Liver (tissue), 7 donors: ENCODE measurements at regions not wholly inside any gene's neighbourhood (a gene's known extent, or its start where the extent isn't known, plus 50 kb on each side); places are given as distances from the start of the nearest gene placed in this dataset.

Source experiments
- DNase-seq: peaks from one replicate; pipeline ENCODE4 v3.0.0-alpha.2; 2017; ENCODE audit warnings: low spot score
- H3K27ac ChIP-seq, 2 donors: one replicate each; pipeline ENCODE4 v1.7.0; 2013; ENCODE audit warnings: inconsistent platforms in 2 of 2, low read length in 2 of 2, control low read depth in 1 of 2, low read depth in 1 of 2, mild to moderate bottlenecking in 1 of 2
- H3K27me3 ChIP-seq, 4 donors: one replicate each; pipeline versions ENCODE4 v1.6.1 to v1.7.0; 2013; ENCODE audit warnings: low read length in 3 of 4, inconsistent platforms in 1 of 4, mild to moderate bottlenecking in 1 of 4, moderate library complexity in 1 of 4; ENCODE audit not compliant: control insufficient read depth in 4 of 4, insufficient read depth in 4 of 4
- H3K36me3 ChIP-seq, 4 donors: one replicate each; pipeline versions ENCODE4 v1.6.1 to v1.7.0; 2013; ENCODE audit warnings: low read length in 3 of 4, mild to moderate bottlenecking in 3 of 4, low read depth in 1 of 4, moderate library complexity in 1 of 4; ENCODE audit not compliant: control insufficient read depth in 4 of 4, insufficient read depth in 3 of 4
- H3K4me1 ChIP-seq, 4 donors: one replicate each; pipeline versions ENCODE4 v1.6.1 to v1.7.0; 2013; ENCODE audit warnings: low read length in 3 of 4, mild to moderate bottlenecking in 3 of 4, moderate library complexity in 1 of 4; ENCODE audit not compliant: control insufficient read depth in 4 of 4, insufficient read depth in 4 of 4
- H3K4me3 ChIP-seq, 3 donors: one replicate each; pipeline versions ENCODE4 v1.6.1 to v1.7.0; 2013; ENCODE audit warnings: low read length in 3 of 3, control low read depth in 1 of 3, low read depth in 1 of 3, mild to moderate bottlenecking in 1 of 3
- H3K9ac ChIP-seq, 2 donors: one replicate each; pipeline ENCODE4 v1.7.0; 2013; ENCODE audit warnings: low read length in 2 of 2, mild to moderate bottlenecking in 2 of 2, moderate library complexity in 2 of 2, control low read depth in 1 of 2, low read depth in 1 of 2
- H3K9me3 ChIP-seq, 4 donors: one replicate each; pipeline versions ENCODE4 v1.6.1 to v1.7.0; 2013; ENCODE audit warnings: low read length in 3 of 4; ENCODE audit not compliant: control insufficient read depth in 4 of 4
- ATF3 ChIP-seq: IDR thresholded peaks from 2 replicates; pipeline ENCODE4 v1.6.1; 2016; ENCODE audit warnings: antibody characterized with exemption
- EGR1 ChIP-seq, 2 donors: IDR thresholded peaks; 2 replicates each; pipeline ENCODE4 v1.6.1; 2016 to 2018; ENCODE audit warnings: antibody characterized with exemption in 2 of 2, low read depth in 2 of 2
- FOXA2 ChIP-seq: IDR thresholded peaks from 2 replicates; pipeline ENCODE4 v1.6.1; 2016; ENCODE audit warnings: antibody characterized with exemption
- GABPA ChIP-seq, 2 donors: IDR thresholded peaks in 1 of 2; conservative IDR thresholded peaks in 1 of 2; 2 replicates each; pipeline ENCODE4 v1.6.1; 2016; ENCODE audit warnings: antibody characterized with exemption in 2 of 2, mild to moderate bottlenecking in 1 of 2, moderate library complexity in 1 of 2
- JUND ChIP-seq, 2 donors: IDR thresholded peaks; 2 replicates each; pipeline ENCODE4 v1.6.1; 2016; ENCODE audit warnings: antibody characterized with exemption in 2 of 2
- NR2F2 ChIP-seq: IDR thresholded peaks from 2 replicates; pipeline ENCODE4 v1.6.1; 2016; ENCODE audit warnings: antibody characterized with exemption
- RXRA ChIP-seq, 2 donors: IDR thresholded peaks; 2 replicates each; pipeline ENCODE4 v1.6.1; 2017 to 2018; ENCODE audit warnings: antibody characterized with exemption in 2 of 2, mild to moderate bottlenecking in 1 of 2
- YY1 ChIP-seq: IDR thresholded peaks from 2 replicates; pipeline ENCODE4 v1.6.1; 2016; ENCODE audit warnings: antibody characterized with exemption, mild to moderate bottlenecking
- WGBS: extraction: QIAGEN DNeasy Blood & Tissue Kit; methylation state at CpG from one replicate; pipeline ENCODE4 v1.1.7; 2013; 5-methylcytosine and 5-hydroxymethylcytosine counted together
- TF ChIP-seq, protein P1 (sequence below): IDR thresholded peaks from 2 replicates; pipeline ENCODE4 v1.6.1; 2016; ENCODE audit warnings: antibody characterized with exemption
- TF ChIP-seq, protein P2 (sequence below): IDR thresholded peaks from 2 replicates; pipeline ENCODE4 v1.6.1; 2016; ENCODE audit warnings: antibody characterized with exemption, mild to moderate bottlenecking
- donor health status: healthy.
- donor health status: healthy.
- donor health status: healthy.
- donor health status: healthy.

- DNase-seq, result no peak
- H3K4me1 ChIP-seq, result no peaks in the 10 kb centered on the region
- no peaks in the 10 kb centered on the region for H3K36me3 ChIP-seq
- no peak overlapping the region for H3K4me3 ChIP-seq
- no peak overlapping the region for H3K27ac ChIP-seq
- no peaks in the 10 kb centered on the region for H3K9me3 ChIP-seq
- peaks cover 0 to 3% (median 0%) of the 10 kb centered on the region in 4 donors for H3K27me3 ChIP-seq
- TF ChIP-seq GABPA (IDR thresholded peaks at IDR 0.05 in 1 of 2, conservative IDR thresholded peaks at IDR 0.05 in 1 of 2) (no peak), NR2F2 (no peak)
- TF ChIP-seq, protein P1, sequence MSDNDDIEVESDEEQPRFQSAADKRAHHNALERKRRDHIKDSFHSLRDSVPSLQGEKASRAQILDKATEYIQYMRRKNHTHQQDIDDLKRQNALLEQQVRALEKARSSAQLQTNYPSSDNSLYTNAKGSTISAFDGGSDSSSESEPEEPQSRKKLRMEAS, result no peak
- WGBS, result 48% methylated on average over 10 of the region's 10 CpGs
- H3K9ac ChIP-seq, result no peak overlapping the region
Observed at GRCh38 chr15:24067733-24068501, 380.8 kb upstream of the NDN start.

DNA sequence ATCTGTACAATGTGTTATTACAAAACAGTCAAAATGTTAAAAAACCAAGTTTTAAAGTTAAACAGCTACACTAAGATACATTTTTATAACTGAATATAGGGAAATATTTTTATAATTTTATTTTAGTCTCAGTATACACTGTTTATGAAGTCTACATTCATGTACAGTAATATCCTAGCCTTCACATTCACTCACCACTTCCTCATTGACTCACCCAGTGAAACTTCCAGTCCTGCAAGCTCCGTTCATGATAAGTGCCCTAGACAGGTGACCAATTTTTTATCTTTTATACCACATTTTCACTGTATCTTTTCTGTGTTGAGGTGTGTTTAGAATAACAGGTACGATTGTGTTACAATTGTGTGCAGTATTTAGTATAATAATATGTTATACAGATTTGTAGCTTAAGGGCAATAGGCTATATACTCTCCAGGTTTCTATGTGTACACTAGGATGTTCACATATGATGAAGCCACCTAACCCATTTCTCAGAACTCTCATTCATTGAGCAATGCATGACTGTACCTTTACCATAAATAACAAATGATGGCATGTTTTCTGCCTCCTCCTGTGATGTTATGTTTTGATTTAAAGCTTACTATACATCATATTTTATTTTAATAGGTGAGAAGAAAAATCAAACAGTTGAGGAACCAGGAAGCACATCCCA is 388.4 kb upstream of the NDN start:
- no peak overlapping the region for H3K9ac ChIP-seq
- no peak for TF ChIP-seq FOXA2
- TF ChIP-seq EGR1 (IDR thresholded peaks at IDR 0.05; ENCODE audit: low read depth in 2 of 2), result no peak
- no peak for TF ChIP-seq NR2F2
- TF ChIP-seq RXRA (IDR thresholded peaks at IDR 0.05), result no peak
- TF ChIP-seq, protein P2, sequence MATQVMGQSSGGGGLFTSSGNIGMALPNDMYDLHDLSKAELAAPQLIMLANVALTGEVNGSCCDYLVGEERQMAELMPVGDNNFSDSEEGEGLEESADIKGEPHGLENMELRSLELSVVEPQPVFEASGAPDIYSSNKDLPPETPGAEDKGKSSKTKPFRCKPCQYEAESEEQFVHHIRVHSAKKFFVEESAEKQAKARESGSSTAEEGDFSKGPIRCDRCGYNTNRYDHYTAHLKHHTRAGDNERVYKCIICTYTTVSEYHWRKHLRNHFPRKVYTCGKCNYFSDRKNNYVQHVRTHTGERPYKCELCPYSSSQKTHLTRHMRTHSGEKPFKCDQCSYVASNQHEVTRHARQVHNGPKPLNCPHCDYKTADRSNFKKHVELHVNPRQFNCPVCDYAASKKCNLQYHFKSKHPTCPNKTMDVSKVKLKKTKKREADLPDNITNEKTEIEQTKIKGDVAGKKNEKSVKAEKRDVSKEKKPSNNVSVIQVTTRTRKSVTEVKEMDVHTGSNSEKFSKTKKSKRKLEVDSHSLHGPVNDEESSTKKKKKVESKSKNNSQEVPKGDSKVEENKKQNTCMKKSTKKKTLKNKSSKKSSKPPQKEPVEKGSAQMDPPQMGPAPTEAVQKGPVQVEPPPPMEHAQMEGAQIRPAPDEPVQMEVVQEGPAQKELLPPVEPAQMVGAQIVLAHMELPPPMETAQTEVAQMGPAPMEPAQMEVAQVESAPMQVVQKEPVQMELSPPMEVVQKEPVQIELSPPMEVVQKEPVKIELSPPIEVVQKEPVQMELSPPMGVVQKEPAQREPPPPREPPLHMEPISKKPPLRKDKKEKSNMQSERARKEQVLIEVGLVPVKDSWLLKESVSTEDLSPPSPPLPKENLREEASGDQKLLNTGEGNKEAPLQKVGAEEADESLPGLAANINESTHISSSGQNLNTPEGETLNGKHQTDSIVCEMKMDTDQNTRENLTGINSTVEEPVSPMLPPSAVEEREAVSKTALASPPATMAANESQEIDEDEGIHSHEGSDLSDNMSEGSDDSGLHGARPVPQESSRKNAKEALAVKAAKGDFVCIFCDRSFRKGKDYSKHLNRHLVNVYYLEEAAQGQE, result no peak
- no peak for TF ChIP-seq ATF3
- no peak for TF ChIP-seq JUND (IDR thresholded peaks at IDR 0.05)
- no peak for TF ChIP-seq YY1
- whole genome bisulfite sequencing, result 59% methylated on average over 2 of the region's 2 CpGs
- H3K36me3 ChIP-seq, result no peaks in the 10 kb centered on the region
- H3K9me3 ChIP-seq, result peaks cover 0 to 7% (median 0%) of the 10 kb centered on the region in 4 donors
- no peak overlapping the region for H3K4me3 ChIP-seq
- DNase-seq, result no peak
- no peaks in the 10 kb centered on the region for H3K4me1 ChIP-seq
- H3K27ac ChIP-seq, result no peak overlapping the region
- no peaks in the 10 kb centered on the region for H3K27me3 ChIP-seq

DNA sequence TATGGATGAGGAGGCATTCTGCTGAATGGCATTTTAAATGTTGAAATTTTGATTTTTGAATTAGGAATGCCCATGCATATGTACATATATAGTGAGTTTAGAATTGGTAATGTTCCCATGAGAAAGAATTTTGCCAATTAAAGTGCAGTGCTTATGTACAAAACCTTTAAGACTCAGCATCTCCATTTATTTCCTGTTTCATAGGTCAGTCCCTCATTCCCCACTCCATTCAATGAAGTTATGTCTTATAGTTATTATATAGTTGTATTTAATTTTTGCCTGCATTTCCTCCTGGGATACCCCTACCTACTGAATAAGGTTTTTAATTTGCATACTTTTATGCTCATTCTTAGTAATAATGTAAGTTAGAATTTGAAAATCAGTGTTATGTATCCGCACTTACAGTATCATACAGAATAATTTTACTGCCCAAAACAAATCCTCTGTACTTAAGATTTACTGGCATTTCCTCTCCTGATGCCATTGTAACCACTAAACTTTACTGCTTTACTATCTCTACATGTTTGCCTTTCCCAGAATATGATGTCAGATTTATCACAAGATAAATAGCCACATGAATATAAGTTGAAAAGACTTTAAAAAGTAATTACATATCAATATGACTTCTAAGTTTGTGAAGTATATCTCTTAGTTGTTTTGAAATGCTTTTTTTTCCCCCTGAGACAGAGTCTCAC is 389.1 kb upstream of the NDN start:
- no peak overlapping the region for H3K9ac ChIP-seq
- peaks cover 0 to 7% (median 0%) of the 10 kb centered on the region in 4 donors for H3K9me3 ChIP-seq
- H3K4me3 ChIP-seq, result no peak overlapping the region
- WGBS, result 63% methylated on average over 1 of the region's 1 CpG
- TF ChIP-seq EGR1 (IDR thresholded peaks at IDR 0.05; ENCODE audit: low read depth in 2 of 2), result no peak
- no peak for TF ChIP-seq YY1
- no peaks in the 10 kb centered on the region for H3K36me3 ChIP-seq
- DNase-seq, result no peak
- H3K4me1 ChIP-seq, result no peaks in the 10 kb centered on the region
- H3K27me3 ChIP-seq, result no peaks in the 10 kb centered on the region
- no peak overlapping the region for H3K27ac ChIP-seq
